Activated CD8-positive, alpha-beta T cell treated with anti-CD3 and anti-CD28 coated beads, Interleukin-2, amount 10 ng/mL, durations not matched to agents 7 days and 5 days (primary cell): ENCODE measurements at regions not wholly inside any gene's neighbourhood (a gene's known extent, or its start where the extent isn't known, plus 50 kb on each side); places are given as distances from the start of the nearest gene placed in this dataset.

Source experiments
- ATAC-seq: fragments of 150-1000 bp; cut with Tn5 transposase; one replicate; pipeline ENCODE4 v1.10.0; 2021; ENCODE audit warnings: moderate library complexity
- CTCF ChIA-PET: fragments of 350-600 bp; sonication (Branson Sonifier 250); formaldehyde crosslinking; loops from one replicate; lab custom pipeline; 2021; ENCODE audit warnings: antibody characterized with exemption; lab: Charles Lee
- POLR2A ChIA-PET: fragments of 350-600 bp; sonication (Branson Sonifier 250); formaldehyde crosslinking; loops from one replicate; lab custom pipeline; 2021; ENCODE audit warnings: antibody characterized with exemption; lab: Charles Lee
- DNase-seq: peaks from one replicate; pipeline ENCODE4 v3.0.0-alpha.2; 2020
- H3K27ac Mint-ChIP-seq: one replicate; pipeline ENCODE4 v1.8.0; 2021; ENCODE audit warnings: mild to moderate bottlenecking, mixed read lengths
- H3K27me3 Mint-ChIP-seq: one replicate; pipeline ENCODE4 v1.8.0; 2021; ENCODE audit warnings: low read depth, mixed read lengths
- H3K36me3 Mint-ChIP-seq: one replicate; pipeline ENCODE4 v1.8.0; 2021; ENCODE audit warnings: low read depth, mixed read lengths
- H3K4me1 Mint-ChIP-seq: one replicate; pipeline ENCODE4 v1.8.0; 2021; ENCODE audit warnings: low read depth, mixed read lengths
- H3K4me3 Mint-ChIP-seq: one replicate; pipeline ENCODE4 v1.8.0; 2021; ENCODE audit warnings: mild to moderate bottlenecking, mixed read lengths
- H3K9me3 Mint-ChIP-seq: one replicate; pipeline ENCODE4 v1.8.0; 2022; ENCODE audit warnings: mixed read lengths; ENCODE audit not compliant: insufficient read depth

GRCh38 chr4:123104310-123105025 lies 182.1 kb upstream of the NUDT6 start:
- H3K36me3 Mint-ChIP-seq: no peaks in the 10 kb centered on the region
- DNase-seq (no peak), ATAC-seq (no peak)
- no peak overlapping the region for H3K27ac Mint-ChIP-seq
- H3K4me3 Mint-ChIP-seq: no peak overlapping the region
- CTCF ChIA-PET: interaction anchor here (1.2 to 1.4 kb wide), 2 partner anchors 557 to 668 kb away, joined by 3 to 4 read pairs; no protein-coding TSS in a partner anchor
- H3K4me1 Mint-ChIP-seq: no peaks in the 10 kb centered on the region
- H3K9me3 Mint-ChIP-seq: no peaks in the 10 kb centered on the region
- no peaks in the 10 kb centered on the region for H3K27me3 Mint-ChIP-seq
- POLR2A ChIA-PET: no interaction called here

GRCh38 chr4:123105026-123105420 lies 182.6 kb upstream of the NUDT6 start:
- CTCF ChIA-PET: interaction anchor here (1.2 to 1.4 kb wide), 2 partner anchors 557 to 668 kb away, joined by 3 to 4 read pairs; no protein-coding TSS in a partner anchor
- POLR2A ChIA-PET: no interaction called here

GRCh38 chr4:123106747-123107146 lies 184.3 kb upstream of the NUDT6 start:
- ATAC-seq: no peak
- ChIA-PET CTCF (no interaction called here), POLR2A (no interaction called here)
- Mint-ChIP-seq H3K27ac (no peak overlapping the region), H3K36me3 (no peaks in the 10 kb centered on the region), H3K4me3 (no peak overlapping the region), H3K9me3 (no peaks in the 10 kb centered on the region), H3K4me1 (no peaks in the 10 kb centered on the region), H3K27me3 (no peaks in the 10 kb centered on the region)
- no peak for DNase-seq

More at GRCh38 chr4:123105026-123105420, 182.6 kb upstream of the NUDT6 start:
- Mint-ChIP-seq H3K4me3 (no peak overlapping the region), H3K27ac (no peak overlapping the region), H3K27me3 (no peaks in the 10 kb centered on the region), H3K4me1 (no peaks in the 10 kb centered on the region), H3K36me3 (no peaks in the 10 kb centered on the region), H3K9me3 (no peaks in the 10 kb centered on the region)
- no peak for ATAC-seq
- no peak for DNase-seq

DNA sequence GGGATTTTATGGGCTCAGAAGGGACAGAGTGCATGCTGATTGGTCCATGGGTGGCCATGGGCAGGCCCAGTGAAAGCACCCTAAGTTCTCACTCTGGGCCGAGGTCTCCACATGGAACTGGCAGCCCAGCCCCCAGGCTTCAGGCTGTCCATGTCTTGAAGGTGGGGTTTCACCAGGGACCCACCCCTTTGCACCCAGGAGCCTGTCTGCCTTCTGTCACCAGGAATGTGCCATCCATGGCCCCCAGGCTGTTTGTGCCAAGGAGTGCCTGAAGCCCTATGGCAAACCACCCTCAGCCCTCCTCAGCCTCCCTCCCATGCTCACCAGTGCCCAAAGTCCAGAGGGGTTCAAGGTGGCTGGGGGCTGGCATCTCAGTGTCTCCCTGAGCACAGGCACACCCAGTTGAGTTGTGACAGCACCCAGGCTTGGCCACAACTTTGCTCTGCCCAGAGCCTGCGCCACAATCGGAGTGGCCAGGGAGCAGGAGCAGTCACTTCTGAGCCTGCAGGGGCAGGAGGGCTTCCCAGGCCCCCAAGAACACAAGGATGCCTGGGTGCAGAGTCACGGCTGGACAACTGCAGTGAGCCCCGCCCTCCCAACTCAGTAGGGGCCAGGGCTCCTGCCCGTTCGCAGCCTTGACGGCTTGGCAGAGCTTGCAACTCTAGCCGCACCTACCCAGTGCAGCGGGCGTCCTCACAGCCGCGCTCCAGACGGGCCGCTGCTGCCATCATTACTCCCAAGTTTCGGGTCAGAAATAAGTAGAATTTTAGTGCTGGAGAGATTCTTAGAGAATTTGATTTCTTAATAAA lies 185.3 kb upstream of the NUDT6 start:
- DNase-seq: no peak
- H3K4me1 Mint-ChIP-seq: no peaks in the 10 kb centered on the region
- POLR2A ChIA-PET: no interaction called here
- no peak overlapping the region for H3K4me3 Mint-ChIP-seq
- peaks cover under 1% of the 10 kb centered on the region for H3K9me3 Mint-ChIP-seq
- H3K27me3 Mint-ChIP-seq: no peaks in the 10 kb centered on the region
- ATAC-seq: no peak
- H3K36me3 Mint-ChIP-seq: no peaks in the 10 kb centered on the region
- CTCF ChIA-PET: no interaction called here
- H3K27ac Mint-ChIP-seq: no peak overlapping the region

DNA sequence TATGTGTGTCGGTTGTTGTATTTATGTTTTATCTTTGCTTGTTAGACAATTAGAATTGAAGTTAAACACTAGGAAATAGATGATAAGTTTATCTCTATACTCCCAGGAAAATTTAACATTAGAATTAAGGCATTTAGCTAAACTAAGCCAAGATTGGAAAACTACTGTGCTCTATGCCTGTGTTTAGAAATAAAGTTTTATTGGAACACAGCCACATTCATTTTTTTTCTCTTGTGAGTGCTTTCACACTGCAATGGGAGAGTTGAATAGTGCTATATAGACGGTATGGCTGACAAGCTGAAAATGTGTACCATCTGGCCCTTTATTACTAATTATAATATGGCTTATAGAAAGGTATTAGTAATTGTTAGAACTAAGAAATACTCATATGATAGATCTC lies 186.7 kb upstream of the NUDT6 start:
- ATAC-seq: no peak

GRCh38 chr4:123110147-123110546 lies 187.8 kb upstream of the NUDT6 start:
- H3K27me3 Mint-ChIP-seq: no peaks in the 10 kb centered on the region
- H3K9me3 Mint-ChIP-seq: peaks cover 14% of the 10 kb centered on the region
- no peak for DNase-seq
- POLR2A ChIA-PET: no interaction called here
- no peak for ATAC-seq
- H3K4me1 Mint-ChIP-seq: no peaks in the 10 kb centered on the region
- H3K4me3 Mint-ChIP-seq: no peak overlapping the region
- H3K27ac Mint-ChIP-seq: no peak overlapping the region
- peaks cover 8% of the 10 kb centered on the region for H3K36me3 Mint-ChIP-seq
- CTCF ChIA-PET: no interaction called here

More for the DNA sequence above, 186.7 kb upstream of the NUDT6 start:
- Mint-ChIP-seq H3K9me3 (peaks cover 14% of the 10 kb centered on the region), H3K4me3 (no peak overlapping the region), H3K27me3 (no peaks in the 10 kb centered on the region), H3K4me1 (no peaks in the 10 kb centered on the region), H3K36me3 (peaks cover 8% of the 10 kb centered on the region), H3K27ac (no peak overlapping the region)
- ChIA-PET POLR2A (no interaction called here), CTCF (no interaction called here)
- DNase-seq: no peak

DNA sequence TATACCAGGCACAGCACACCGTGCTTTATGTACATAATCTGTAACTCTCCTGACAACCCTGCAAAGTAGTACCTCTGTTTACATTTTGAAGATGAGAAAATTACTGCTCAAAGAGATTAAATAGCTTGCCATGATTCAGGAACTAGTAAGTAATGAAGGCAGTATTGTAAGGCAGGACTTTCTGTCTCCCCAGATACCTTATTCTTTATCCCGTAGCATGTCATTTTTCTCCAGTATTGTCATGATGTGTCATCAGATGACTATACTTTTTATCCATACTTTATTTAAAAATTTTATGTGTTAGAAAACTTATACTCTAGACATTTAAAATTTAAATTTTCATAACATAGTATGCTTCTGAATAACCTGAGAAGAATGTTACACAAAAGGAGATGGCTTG lies 188.3 kb upstream of the NUDT6 start:
- Mint-ChIP-seq H3K36me3 (peaks cover 8% of the 10 kb centered on the region), H3K9me3 (peaks cover 14% of the 10 kb centered on the region), H3K27me3 (no peaks in the 10 kb centered on the region), H3K4me3 (no peak overlapping the region), H3K4me1 (no peaks in the 10 kb centered on the region), H3K27ac (no peak overlapping the region)
- CTCF ChIA-PET: no interaction called here
- POLR2A ChIA-PET: no interaction called here
- DNase-seq (no peak), ATAC-seq (no peak)

- ChIA-PET POLR2A (no interaction called here), CTCF (no interaction called here)
- ATAC-seq (no peak), DNase-seq (no peak)
- H3K9me3 Mint-ChIP-seq: peaks cover 14% of the 10 kb centered on the region
- peaks cover 11% of the 10 kb centered on the region for H3K36me3 Mint-ChIP-seq
- no peak overlapping the region for H3K27ac Mint-ChIP-seq
- H3K4me3 Mint-ChIP-seq: no peak overlapping the region
- no peaks in the 10 kb centered on the region for H3K4me1 Mint-ChIP-seq
- H3K27me3 Mint-ChIP-seq: no peaks in the 10 kb centered on the region
Observed at GRCh38 chr4:123113155-123113554, 190.8 kb upstream of the NUDT6 start.

DNA sequence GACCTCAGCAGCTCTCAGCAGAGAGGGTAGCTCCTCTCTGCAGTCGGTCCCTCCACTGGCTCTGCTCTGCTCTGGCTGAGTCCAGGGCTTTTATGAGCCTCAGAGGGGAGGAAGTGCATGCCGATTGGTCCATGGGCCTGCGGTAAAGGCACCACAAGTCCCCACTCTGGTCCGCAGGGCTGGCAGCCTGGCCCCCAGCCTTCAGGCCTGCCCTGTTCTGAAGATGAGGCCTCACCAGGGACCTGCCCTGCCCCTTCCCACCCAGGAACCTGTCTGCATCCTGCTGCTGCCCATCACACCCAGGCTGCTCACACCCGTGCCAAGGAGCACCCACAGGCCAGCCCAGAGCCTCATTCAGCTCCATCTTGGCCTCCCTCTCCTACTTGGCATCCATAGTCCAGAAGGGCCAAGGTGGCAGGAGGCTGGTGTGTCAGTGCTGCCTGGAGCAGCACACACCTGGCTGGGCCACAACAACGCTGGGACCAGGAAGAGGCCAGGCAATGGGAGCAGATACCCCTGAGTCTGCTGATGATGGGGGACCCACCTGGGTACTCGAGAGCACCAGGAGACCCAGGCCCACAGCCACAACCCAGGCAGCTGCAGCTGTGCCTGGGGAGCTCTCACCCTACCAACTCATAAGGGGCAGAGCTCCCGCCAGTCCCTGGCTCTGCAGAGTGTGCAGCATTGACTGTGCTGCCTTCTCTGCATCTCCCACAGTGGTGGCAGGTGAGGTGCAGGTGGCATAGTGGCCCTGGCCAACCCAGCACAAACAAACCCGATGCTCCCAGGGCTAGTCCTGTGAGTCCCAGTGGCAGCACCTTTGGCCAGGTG lies 191.9 kb upstream of the NUDT6 start:
- DNase-seq (no peak), ATAC-seq (no peak)
- H3K4me3 Mint-ChIP-seq: no peak overlapping the region
- no peak overlapping the region for H3K27ac Mint-ChIP-seq
- CTCF ChIA-PET: no interaction called here
- H3K27me3 Mint-ChIP-seq: no peaks in the 10 kb centered on the region
- peaks cover 14% of the 10 kb centered on the region for H3K9me3 Mint-ChIP-seq
- POLR2A ChIA-PET: no interaction called here
- no peaks in the 10 kb centered on the region for H3K4me1 Mint-ChIP-seq
- H3K36me3 Mint-ChIP-seq: peaks cover 11% of the 10 kb centered on the region

DNA sequence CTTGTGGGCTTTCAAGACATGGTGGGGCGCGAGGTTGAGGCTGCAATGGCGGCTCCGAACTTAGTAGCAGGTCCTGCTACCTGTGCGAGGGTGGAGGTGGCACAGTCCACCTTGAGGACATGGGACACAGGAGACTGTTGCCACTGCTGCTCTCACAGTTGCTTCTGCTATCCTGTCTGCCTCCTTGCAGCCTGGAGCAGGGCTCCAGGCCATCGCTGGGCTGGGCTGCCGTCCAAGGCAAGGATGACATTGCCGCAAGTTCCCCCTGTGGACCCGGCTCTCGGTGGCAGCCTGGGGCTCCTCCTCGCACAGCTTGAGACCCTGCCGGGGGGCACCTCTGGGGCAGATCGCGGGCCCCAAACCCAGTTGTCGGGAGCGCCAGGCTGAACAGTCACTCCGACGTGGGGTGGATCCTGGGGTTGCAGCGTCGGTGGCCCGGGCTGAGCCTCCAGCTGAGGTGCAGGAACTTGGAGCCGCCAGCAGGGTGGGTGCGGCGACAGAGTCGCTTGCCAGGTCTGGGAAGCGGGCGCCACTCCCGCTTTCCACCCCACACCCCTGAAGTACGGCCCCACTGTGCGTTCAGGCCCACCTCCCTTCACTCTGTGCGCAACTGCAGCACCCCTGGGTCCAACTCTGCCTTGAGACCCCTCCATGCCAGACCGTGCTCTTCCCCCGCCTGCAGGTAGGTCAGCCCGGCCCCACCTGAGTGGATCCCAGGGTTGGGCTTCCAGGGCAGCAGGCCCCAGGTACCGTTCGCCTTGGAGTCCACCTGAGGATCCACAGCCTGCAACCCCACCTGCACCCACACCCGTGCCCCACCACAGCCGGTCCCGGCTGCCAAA lies 192.7 kb upstream of the NUDT6 start:
- DNase-seq (no peak), ATAC-seq (no peak)
- Mint-ChIP-seq H3K27me3 (no peaks in the 10 kb centered on the region), H3K27ac (no peak overlapping the region), H3K4me1 (no peaks in the 10 kb centered on the region), H3K4me3 (no peak overlapping the region), H3K9me3 (peaks cover 14% of the 10 kb centered on the region), H3K36me3 (peaks cover 15% of the 10 kb centered on the region)
- ChIA-PET CTCF (interaction anchor here (0.7 kb wide), 1 partner anchor 693 kb away, joined by 3 read pairs; no protein-coding TSS in a partner anchor), POLR2A (no interaction called here)

- Mint-ChIP-seq H3K36me3 (peaks cover 15% of the 10 kb centered on the region), H3K4me3 (no peak overlapping the region), H3K27ac (no peak overlapping the region), H3K9me3 (peaks cover 14% of the 10 kb centered on the region), H3K4me1 (no peaks in the 10 kb centered on the region), H3K27me3 (no peaks in the 10 kb centered on the region)
- DNase-seq: no peak
- no peak for ATAC-seq
- CTCF ChIA-PET: interaction anchor here (1.5 kb wide), 1 partner anchor 9 kb away, joined by 5 read pairs; no protein-coding TSS in a partner anchor
- POLR2A ChIA-PET: no interaction called here
Observed at GRCh38 chr4:123116412-123116811, 194.0 kb upstream of the NUDT6 start.
